H1 (cell line): ENCODE measurements at regions not wholly inside any gene's neighbourhood (a gene's known extent, or its start where the extent isn't known, plus 50 kb on each side); places are given as distances from the start of the nearest gene placed in this dataset.

Experiments
- BCL11A ChIP-seq, 2 experiments: IDR thresholded peaks; one replicate each; pipeline ENCODE4 v1.6.1; 2011; ENCODE audit warnings: low read depth in 2 of 2, low read length in 2 of 2, mild to moderate bottlenecking in 2 of 2
- CEBPB ChIP-seq: IDR thresholded peaks from 2 replicates; pipeline ENCODE4 v1.6.1; 2012; ENCODE audit warnings: low read depth, low read length
- EZH2 ChIP-seq: fragments of 200-600 bp; sonication (generic); IDR thresholded peaks from 2 replicates; pipeline ENCODE4 v1.7.1; 2012; ENCODE audit warnings: low read depth, mild to moderate bottlenecking, moderate library complexity, low read length, inconsistent platforms; ENCODE audit not compliant: severe bottlenecking
- JUND ChIP-seq: IDR thresholded peaks from 2 replicates; pipeline ENCODE4 v1.6.1; 2011; ENCODE audit warnings: mild to moderate bottlenecking, improper control_type of control experiment, low read length
- RAD21 ChIP-seq, 2 experiments: IDR thresholded peaks in 1 of 2; conservative IDR thresholded peaks in 1 of 2; 2 replicates each; pipeline ENCODE4 v1.6.1; 2011; ENCODE audit warnings: low read depth in 2 of 2, low read length in 2 of 2, improper control_type of control experiment in 1 of 2, inconsistent platforms in 1 of 2, mild to moderate bottlenecking in 1 of 2, moderate library complexity in 1 of 2
- RFX5 ChIP-seq: IDR thresholded peaks from 2 replicates; pipeline ENCODE4 v1.6.1; 2011; ENCODE audit warnings: low read depth, low read length, improper control_type of control experiment, borderline replicate concordance
- SP1 ChIP-seq: IDR thresholded peaks from 2 replicates; pipeline ENCODE4 v1.6.1; 2011; ENCODE audit warnings: low read depth, low read length
- TEAD4 ChIP-seq: IDR thresholded peaks from 2 replicates; pipeline ENCODE4 v1.6.1; 2012; ENCODE audit warnings: low read depth, low read length, inconsistent platforms, mixed read lengths
- YY1 ChIP-seq: IDR thresholded peaks from 2 replicates; pipeline ENCODE4 v1.6.1; 2011; ENCODE audit warnings: low read depth, mild to moderate bottlenecking, low read length
- TF ChIP-seq, protein P1 (sequence below), 3 experiments: IDR thresholded peaks; 1 replicate in 2 of 3; 2 replicates in 1 of 3; pipeline versions ENCODE4 v1.5.1 to v1.6.1; 2011; ENCODE audit warnings: low read length in 3 of 3, mild to moderate bottlenecking in 3 of 3, inconsistent platforms in 2 of 3, low read depth in 1 of 3, moderate library complexity in 1 of 3; ENCODE audit not compliant: insufficient read depth in 1 of 3; ENCODE audit errors: control extremely low read depth in 1 of 3

DNA sequence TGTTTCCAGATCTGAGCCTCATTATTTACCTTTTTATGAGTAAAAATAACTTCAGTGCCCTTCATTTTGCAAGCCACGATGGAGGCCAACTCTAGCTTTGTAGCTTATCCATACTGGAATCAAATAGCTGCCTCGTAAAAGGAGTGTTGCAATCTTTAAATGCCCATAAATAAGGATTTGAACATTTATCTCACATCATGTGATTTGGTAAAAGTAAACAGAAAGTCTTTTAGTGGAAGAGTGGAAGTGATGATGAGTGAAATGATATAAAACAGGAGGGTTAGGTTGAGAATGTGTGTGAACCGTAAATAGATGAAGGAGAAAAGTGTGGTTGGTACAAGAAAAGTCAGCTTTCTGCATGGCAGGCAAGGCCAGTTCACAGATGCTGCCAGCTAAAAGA, 348.9 kb downstream of the OSR1 start:
- TF ChIP-seq TEAD4 = no peak
- TF ChIP-seq, protein P1, sequence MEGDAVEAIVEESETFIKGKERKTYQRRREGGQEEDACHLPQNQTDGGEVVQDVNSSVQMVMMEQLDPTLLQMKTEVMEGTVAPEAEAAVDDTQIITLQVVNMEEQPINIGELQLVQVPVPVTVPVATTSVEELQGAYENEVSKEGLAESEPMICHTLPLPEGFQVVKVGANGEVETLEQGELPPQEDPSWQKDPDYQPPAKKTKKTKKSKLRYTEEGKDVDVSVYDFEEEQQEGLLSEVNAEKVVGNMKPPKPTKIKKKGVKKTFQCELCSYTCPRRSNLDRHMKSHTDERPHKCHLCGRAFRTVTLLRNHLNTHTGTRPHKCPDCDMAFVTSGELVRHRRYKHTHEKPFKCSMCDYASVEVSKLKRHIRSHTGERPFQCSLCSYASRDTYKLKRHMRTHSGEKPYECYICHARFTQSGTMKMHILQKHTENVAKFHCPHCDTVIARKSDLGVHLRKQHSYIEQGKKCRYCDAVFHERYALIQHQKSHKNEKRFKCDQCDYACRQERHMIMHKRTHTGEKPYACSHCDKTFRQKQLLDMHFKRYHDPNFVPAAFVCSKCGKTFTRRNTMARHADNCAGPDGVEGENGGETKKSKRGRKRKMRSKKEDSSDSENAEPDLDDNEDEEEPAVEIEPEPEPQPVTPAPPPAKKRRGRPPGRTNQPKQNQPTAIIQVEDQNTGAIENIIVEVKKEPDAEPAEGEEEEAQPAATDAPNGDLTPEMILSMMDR (IDR thresholded peaks at IDR 0.05; ENCODE audit: control extremely low read depth in 1 of 3, insufficient read depth in 1 of 3, low read depth in 1 of 3, low read length in 3 of 3) = no peak
- no peak for TF ChIP-seq YY1
- TF ChIP-seq SP1 = no peak
- no peak for TF ChIP-seq RAD21 (IDR thresholded peaks at IDR 0.05 in 1 of 2, conservative IDR thresholded peaks at IDR 0.05 in 1 of 2; ENCODE audit: low read depth in 2 of 2, low read length in 2 of 2)
- TF ChIP-seq EZH2 = no peak
- TF ChIP-seq JUND = no peak
- TF ChIP-seq RFX5 = no peak
- no peak for TF ChIP-seq CEBPB
- TF ChIP-seq BCL11A (IDR thresholded peaks at IDR 0.05; ENCODE audit: low read depth in 2 of 2, low read length in 2 of 2) = no peak
